ENCODE measurements at regions not wholly inside any gene's neighbourhood (a gene's known extent, or its start where the extent isn't known, plus 50 kb on each side); places are given as distances from the start of the nearest gene placed in this dataset.

GRCh38 chr1:24251501-24251900, 64.4 kb upstream of the IFNLR1 start:
- TF ChIP-seq EZH2 (IDR thresholded peaks at IDR 0.05; ENCODE audit: low read length) = no peak
- TF ChIP-seq, protein P1, sequence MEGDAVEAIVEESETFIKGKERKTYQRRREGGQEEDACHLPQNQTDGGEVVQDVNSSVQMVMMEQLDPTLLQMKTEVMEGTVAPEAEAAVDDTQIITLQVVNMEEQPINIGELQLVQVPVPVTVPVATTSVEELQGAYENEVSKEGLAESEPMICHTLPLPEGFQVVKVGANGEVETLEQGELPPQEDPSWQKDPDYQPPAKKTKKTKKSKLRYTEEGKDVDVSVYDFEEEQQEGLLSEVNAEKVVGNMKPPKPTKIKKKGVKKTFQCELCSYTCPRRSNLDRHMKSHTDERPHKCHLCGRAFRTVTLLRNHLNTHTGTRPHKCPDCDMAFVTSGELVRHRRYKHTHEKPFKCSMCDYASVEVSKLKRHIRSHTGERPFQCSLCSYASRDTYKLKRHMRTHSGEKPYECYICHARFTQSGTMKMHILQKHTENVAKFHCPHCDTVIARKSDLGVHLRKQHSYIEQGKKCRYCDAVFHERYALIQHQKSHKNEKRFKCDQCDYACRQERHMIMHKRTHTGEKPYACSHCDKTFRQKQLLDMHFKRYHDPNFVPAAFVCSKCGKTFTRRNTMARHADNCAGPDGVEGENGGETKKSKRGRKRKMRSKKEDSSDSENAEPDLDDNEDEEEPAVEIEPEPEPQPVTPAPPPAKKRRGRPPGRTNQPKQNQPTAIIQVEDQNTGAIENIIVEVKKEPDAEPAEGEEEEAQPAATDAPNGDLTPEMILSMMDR (optimal IDR thresholded peaks at IDR 0.05 in 1 of 3, IDR thresholded peaks at IDR 0.05 in 1 of 3, conservative IDR thresholded peaks at IDR 0.05 in 1 of 3; ENCODE audit: extremely low read depth in 1 of 3, insufficient read depth in 2 of 3, low read length in 3 of 3) = no peak
